PC-3 (cell line): ENCODE measurements at regions not wholly inside any gene's neighbourhood (a gene's known extent, or its start where the extent isn't known, plus 50 kb on each side); places are given as distances from the start of the nearest gene placed in this dataset.

Experiments used
- ATAC-seq: fragments of 200-7000 bp; cut with Tn5 transposase; 2 replicates; pipeline ENCODE4 v1.9.1; 2020; ENCODE audit warnings: mild to moderate bottlenecking, moderate library complexity
- BruUV-seq: library from RNA; stranded (reverse); fragments of 400-500 nt; replicated peaks from 2 replicates; lab custom pipeline; 2021; lab: Mats Ljungman, UMichigan
- CTCF ChIA-PET: fragments of 300-600 bp; sonication (Branson Sonifier 250); formaldehyde crosslinking; loops from one replicate; lab custom pipeline; 2022; ENCODE audit warnings: antibody characterized with exemption; lab: Charles Lee
- POLR2A ChIA-PET: fragments of 300-600 bp; sonication (Branson Sonifier 250); formaldehyde crosslinking; loops from one replicate; lab custom pipeline; 2022; ENCODE audit warnings: antibody characterized with exemption; ENCODE audit not compliant: unreplicated experiment; lab: Charles Lee
- DNase-seq: peaks from one replicate; pipeline ENCODE4 v3.0.0-alpha.2; 2015
- H2AFZ ChIP-seq: fragments of 300-600 bp; sonication (generic); 2 replicates; pipeline ENCODE4 v1.6.0; 2016; ENCODE audit warnings: antibody characterized with exemption, low read length
- H3F3A ChIP-seq: fragments of 300-600 bp; sonication (generic); one replicate; pipeline ENCODE4 v1.6.0; 2017; ENCODE audit warnings: antibody characterized with exemption, low read length, control low read depth, mild to moderate bottlenecking; ENCODE audit not compliant: unreplicated experiment
- H3K27ac ChIP-seq: fragments of 300-600 bp; sonication (generic); 2 replicates; pipeline ENCODE4 v1.5.1; 2016; ENCODE audit warnings: mild to moderate bottlenecking, low read length
- H3K27me3 ChIP-seq: fragments of 300-600 bp; sonication (generic); 2 replicates; pipeline ENCODE4 v1.6.1; 2016; ENCODE audit warnings: low read length, mixed read lengths
- H3K36me3 ChIP-seq: fragments of 300-600 bp; sonication (generic); 2 replicates; pipeline ENCODE4 v1.6.1; 2016; ENCODE audit warnings: low read depth, mixed run types, low read length, mixed read lengths
- H3K4me1 ChIP-seq: fragments of 300-600 bp; sonication (generic); 2 replicates; pipeline ENCODE4 v1.5.1; 2016; ENCODE audit warnings: low read length; ENCODE audit not compliant: insufficient read depth
- H3K4me2 ChIP-seq: fragments of 300-600 bp; sonication (generic); 2 replicates; pipeline ENCODE4 v1.6.0; 2016; ENCODE audit warnings: low read length
- H3K4me3 ChIP-seq: fragments of 300-600 bp; sonication (generic); 2 replicates; pipeline ENCODE4 v1.5.1; 2016; ENCODE audit warnings: mild to moderate bottlenecking, low read length, mixed read lengths
- H3K79me2 ChIP-seq: fragments of 300-600 bp; sonication (generic); 2 replicates; pipeline ENCODE4 v1.6.1; 2017; ENCODE audit warnings: low read length, mixed read lengths
- H3K9ac ChIP-seq: fragments of 300-600 bp; sonication (generic); 2 replicates; pipeline ENCODE4 v1.6.0; 2016; ENCODE audit warnings: mild to moderate bottlenecking, low read length
- H3K9me2 ChIP-seq: fragments of 300-600 bp; sonication (generic); replicated peaks from 2 replicates; pipeline ENCODE4 v1.6.1; 2016; ENCODE audit warnings: mixed run types, low read length, mixed read lengths
- H3K9me3 ChIP-seq: fragments of 300-600 bp; sonication (generic); 2 replicates; pipeline ENCODE4 v1.6.1; 2016; ENCODE audit warnings: low read length, mixed read lengths
- H4K20me1 ChIP-seq: fragments of 300-600 bp; sonication (generic); 2 replicates; pipeline ENCODE4 v1.6.1; 2016; ENCODE audit warnings: low read length, mixed read lengths
- CTCF ChIP-seq: fragments of 300-600 bp; sonication (generic); conservative IDR thresholded peaks from 2 replicates; pipeline ENCODE4 v1.5.1; 2017; ENCODE audit warnings: antibody characterized with exemption, low read depth, mild to moderate bottlenecking, low read length
- EZH2 ChIP-seq: fragments of 300-600 bp; sonication (generic); IDR thresholded peaks from one replicate; pipeline ENCODE4 v1.6.1; 2017; ENCODE audit warnings: antibody characterized with exemption, mild to moderate bottlenecking, low read length; ENCODE audit not compliant: unreplicated experiment
- EZH2phosphoT487 ChIP-seq: fragments of 300-600 bp; sonication (generic); IDR thresholded peaks from 2 replicates; pipeline ENCODE4 v1.6.1; 2018; ENCODE audit warnings: mild to moderate bottlenecking, antibody characterized with exemption, low read length, borderline replicate concordance
- intact Hi-C: fragments of 100-400 bp; cut with micrococcal nuclease; formaldehyde crosslinking; loops from 2 replicates; pipeline ENCODE4 v1.9.0; 2023

GRCh38 chr4:157023941-157024340 lies 52.0 kb upstream of the GLRB start:
- BruUV-seq: no TSS peak

GRCh38 chr4:157025898-157026297 lies 50.1 kb upstream of the GLRB start:
- no peak overlapping the region for H3K4me2 ChIP-seq
- DNase-seq (no peak), ATAC-seq (no peak)
- intact Hi-C loops: no loop called here
- CTCF ChIA-PET: no interaction called here
- BruUV-seq: no TSS peak
- no peaks in the 10 kb centered on the region for H3K36me3 ChIP-seq
- H3K9me3 ChIP-seq: no peaks in the 10 kb centered on the region
- POLR2A ChIA-PET: no interaction called here
- no peak overlapping the region for H3K27ac ChIP-seq
- H2AFZ ChIP-seq: no peak overlapping the region
- no peak overlapping the region for H3K9ac ChIP-seq
- no peaks in the 10 kb centered on the region for H4K20me1 ChIP-seq
- no peaks in the 10 kb centered on the region for H3K4me1 ChIP-seq
- TF ChIP-seq EZH2: no peak
- TF ChIP-seq CTCF: no peak
- no peak for TF ChIP-seq EZH2phosphoT487
- no peak overlapping the region for H3K4me3 ChIP-seq
- no peaks in the 10 kb centered on the region for H3F3A ChIP-seq
- no peaks in the 10 kb centered on the region for H3K79me2 ChIP-seq
- H3K9me2 ChIP-seq: no peaks in the 10 kb centered on the region
- H3K27me3 ChIP-seq: no peaks in the 10 kb centered on the region

More at GRCh38 chr4:157023941-157024340, 52.0 kb upstream of the GLRB start:
- DNase-seq (no peak), ATAC-seq (no peak)
- Histone ChIP-seq H3K79me2 (no peaks in the 10 kb centered on the region), H3K9me2 (no peaks in the 10 kb centered on the region), H3K27ac (no peak overlapping the region), H3K27me3 (no peaks in the 10 kb centered on the region), H3K4me2 (no peak overlapping the region), H3K4me1 (no peaks in the 10 kb centered on the region), H3K9me3 (no peaks in the 10 kb centered on the region), H3F3A (no peaks in the 10 kb centered on the region), H4K20me1 (no peaks in the 10 kb centered on the region), H3K36me3 (no peaks in the 10 kb centered on the region), H3K9ac (no peak overlapping the region), H3K4me3 (no peak overlapping the region), H2AFZ (no peak overlapping the region)
- intact Hi-C loops: no loop called here
- CTCF ChIA-PET: no interaction called here
- POLR2A ChIA-PET: interaction anchor here (0.7 kb wide), 1 partner anchor 35 kb away, joined by 3 read pairs; no protein-coding TSS in a partner anchor
- TF ChIP-seq EZH2phosphoT487: no peak
- TF ChIP-seq EZH2: no peak
- no peak for TF ChIP-seq CTCF
